ENCODE measurements at regions not wholly inside any gene's neighbourhood (a gene's known extent, or its start where the extent isn't known, plus 50 kb on each side); places are given as distances from the start of the nearest gene placed in this dataset.

DNA sequence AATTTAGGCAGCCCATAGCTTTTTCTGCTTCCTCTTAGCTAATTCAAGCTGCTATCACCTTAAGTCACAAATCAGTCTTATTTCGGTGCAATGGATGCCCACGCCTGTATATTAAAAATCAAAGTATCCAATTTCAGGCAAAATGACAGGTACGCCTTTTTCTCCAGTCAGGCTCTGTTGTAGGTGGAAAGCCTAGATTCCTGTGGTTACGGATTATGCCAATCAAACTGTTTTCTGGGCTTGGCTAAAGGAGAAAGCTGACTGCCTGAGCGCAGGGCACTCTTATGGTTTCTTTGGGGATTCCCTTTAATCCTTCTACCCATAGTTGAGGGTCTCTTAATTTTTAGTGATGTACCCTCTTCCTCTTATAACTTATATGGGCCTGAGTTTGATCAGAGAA is 550.5 kb downstream of the PDHA2 start:
- TF ChIP-seq ZNF274 (IDR thresholded peaks at IDR 0.05; ENCODE audit: low read depth, low read length) (no peak), SUZ12 (IDR thresholded peaks at IDR 0.05; ENCODE audit: extremely low read depth, insufficient read depth, insufficient read length) (no peak)
